ENCODE measurements at regions not wholly inside any gene's neighbourhood (a gene's known extent, or its start where the extent isn't known, plus 50 kb on each side); places are given as distances from the start of the nearest gene placed in this dataset.
"Not testable (repeated sequence)": the region's sequence is repeated elsewhere in the genome, so short reads cannot be mapped to it uniquely, and the experiment has no call there.

DNA sequence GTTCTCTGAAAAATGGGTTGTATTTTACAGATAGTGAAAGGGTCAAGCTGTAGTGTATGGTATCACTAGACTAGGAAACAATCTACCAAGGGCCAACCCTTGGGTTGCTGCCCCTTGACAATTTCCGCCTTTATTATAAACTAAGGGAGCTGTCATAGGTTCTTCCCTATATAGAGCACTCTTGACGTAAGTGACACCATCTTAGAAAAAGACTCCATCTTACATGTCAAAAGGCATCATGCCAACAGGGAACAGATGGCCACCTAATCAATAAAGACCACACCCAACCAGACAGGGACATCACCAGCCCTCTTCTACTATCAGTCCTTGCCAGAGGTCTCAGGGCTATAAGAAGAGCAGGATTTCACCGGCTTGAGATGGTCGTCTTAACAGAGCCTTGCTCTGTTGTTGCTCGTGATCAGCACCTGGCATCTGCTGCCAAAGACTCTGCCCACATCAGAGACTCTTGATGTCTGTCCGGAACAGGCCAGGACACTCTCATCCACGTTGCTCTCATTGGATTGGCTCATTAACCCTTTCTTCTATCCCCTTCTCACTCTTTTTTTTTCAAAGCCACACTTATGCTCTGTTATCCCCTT lies 231.4 kb upstream of the PLGLB2 start:
- H3K27me3 ChIP-seq (replicated peaks; ENCODE audit: insufficient read depth, low read length); H3K9me3 ChIP-seq (replicated peaks; ENCODE audit: insufficient read depth, low read length); H3K36me3 ChIP-seq (replicated peaks; ENCODE audit: insufficient read depth, low read length); H3K4me2 ChIP-seq (ENCODE audit: low read depth, low read length); H3K4me1 ChIP-seq (ENCODE audit: low read length); H3K9me2 ChIP-seq (replicated peaks; ENCODE audit: insufficient read depth, low read length); H3K4me3 ChIP-seq (ENCODE audit: low read length); H3F3A ChIP-seq (ENCODE audit: insufficient read depth, low read length); H3K9ac ChIP-seq (ENCODE audit: low read length); H3K27ac ChIP-seq (ENCODE audit: low read length); H2AFZ ChIP-seq (ENCODE audit: low read length); DNase-seq; H4K20me1 ChIP-seq (ENCODE audit: insufficient read depth, low read length): not testable (repeated sequence)
- H3K79me2 ChIP-seq (ENCODE audit: low read length) = peaks cover 25% of the 10 kb centered on the region

DNA sequence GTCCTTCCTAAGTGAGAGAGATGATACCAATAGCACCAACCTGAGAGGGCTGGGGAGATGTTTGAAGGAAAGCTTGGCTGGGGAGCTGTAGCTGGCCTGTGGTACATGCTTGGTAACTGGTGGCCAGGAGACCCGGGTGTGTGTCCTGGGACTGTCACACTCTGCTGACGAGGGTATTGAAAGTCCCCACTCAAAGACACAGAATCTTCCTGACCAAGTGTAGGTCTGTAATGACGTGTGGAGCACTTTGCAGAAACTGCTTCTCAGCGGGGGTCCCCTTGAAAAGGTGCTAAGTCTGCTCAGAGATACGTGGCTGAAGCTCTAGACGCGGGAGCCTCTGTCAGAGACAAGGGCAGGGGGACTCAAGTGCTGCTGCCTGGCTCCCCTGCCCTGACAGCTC lies 230.4 kb upstream of the PLGLB2 start:
- not testable (repeated sequence) for H2AFZ ChIP-seq (ENCODE audit: low read length); H3K27ac ChIP-seq (ENCODE audit: low read length); H4K20me1 ChIP-seq (ENCODE audit: insufficient read depth, low read length); H3K9me2 ChIP-seq (replicated peaks; ENCODE audit: insufficient read depth, low read length); DNase-seq; H3K36me3 ChIP-seq (replicated peaks; ENCODE audit: insufficient read depth, low read length); H3K27me3 ChIP-seq (replicated peaks; ENCODE audit: insufficient read depth, low read length); H3K4me1 ChIP-seq (ENCODE audit: low read length); H3K4me2 ChIP-seq (ENCODE audit: low read depth, low read length); H3F3A ChIP-seq (ENCODE audit: insufficient read depth, low read length); H3K9ac ChIP-seq (ENCODE audit: low read length); H3K9me3 ChIP-seq (replicated peaks; ENCODE audit: insufficient read depth, low read length); H3K4me3 ChIP-seq (ENCODE audit: low read length)
- H3K79me2 ChIP-seq (ENCODE audit: low read length) = peaks cover 26% of the 10 kb centered on the region

DNA sequence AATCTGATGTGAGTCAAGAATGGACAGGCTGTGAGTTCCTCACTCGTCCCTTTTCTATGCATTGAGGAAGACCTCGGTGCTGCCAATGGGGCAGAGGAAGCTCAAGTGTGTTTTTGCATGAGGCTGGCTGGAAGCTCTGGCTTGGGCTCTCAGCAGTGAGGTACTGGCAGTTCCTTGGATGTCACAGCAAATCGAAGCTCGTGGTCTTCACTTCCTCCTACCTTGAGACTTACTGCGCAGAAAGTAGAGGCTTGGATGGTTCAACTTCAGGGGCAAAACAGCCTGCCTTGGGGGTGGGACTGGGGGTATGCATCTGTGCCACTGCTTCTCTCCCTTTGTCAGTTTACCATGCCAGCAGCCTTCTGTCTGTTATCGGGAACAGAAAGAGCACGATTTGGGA lies 229.8 kb upstream of the PLGLB2 start:
- not testable (repeated sequence) for H3K27ac ChIP-seq (ENCODE audit: low read length); DNase-seq; H3K9ac ChIP-seq (ENCODE audit: low read length); H3K4me3 ChIP-seq (ENCODE audit: low read length); H3K9me3 ChIP-seq (replicated peaks; ENCODE audit: insufficient read depth, low read length); H3K4me1 ChIP-seq (ENCODE audit: low read length); H4K20me1 ChIP-seq (ENCODE audit: insufficient read depth, low read length); H2AFZ ChIP-seq (ENCODE audit: low read length); H3K36me3 ChIP-seq (replicated peaks; ENCODE audit: insufficient read depth, low read length); H3F3A ChIP-seq (ENCODE audit: insufficient read depth, low read length); H3K4me2 ChIP-seq (ENCODE audit: low read depth, low read length); H3K9me2 ChIP-seq (replicated peaks; ENCODE audit: insufficient read depth, low read length); H3K27me3 ChIP-seq (replicated peaks; ENCODE audit: insufficient read depth, low read length)
- peaks cover 26% of the 10 kb centered on the region for H3K79me2 ChIP-seq (ENCODE audit: low read length)

DNA sequence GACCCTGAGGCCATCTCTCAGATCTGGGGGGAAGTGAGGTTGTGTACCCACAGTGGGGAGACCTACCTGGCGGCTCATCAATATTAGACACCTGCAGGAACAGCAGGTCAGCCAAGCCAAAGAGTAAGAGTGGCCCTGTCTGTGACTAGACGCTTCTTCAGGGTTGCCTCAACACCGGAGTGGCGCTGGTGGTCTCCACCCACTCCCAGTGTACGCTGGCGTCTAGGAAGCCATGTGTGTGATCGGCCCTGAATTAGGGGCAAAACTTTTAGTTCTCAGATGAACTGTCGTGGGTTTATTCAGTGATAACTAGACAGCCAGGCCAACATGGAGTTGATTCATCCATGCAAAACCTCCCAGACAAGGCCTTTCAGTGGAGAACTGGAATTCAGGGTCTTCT lies 229.3 kb upstream of the PLGLB2 start:
- peaks cover 26% of the 10 kb centered on the region for H3K79me2 ChIP-seq (ENCODE audit: low read length)
- H3K9me3 ChIP-seq (replicated peaks; ENCODE audit: insufficient read depth, low read length); H3K27ac ChIP-seq (ENCODE audit: low read length); H3F3A ChIP-seq (ENCODE audit: insufficient read depth, low read length); DNase-seq; H3K4me2 ChIP-seq (ENCODE audit: low read depth, low read length); H3K27me3 ChIP-seq (replicated peaks; ENCODE audit: insufficient read depth, low read length); H3K9me2 ChIP-seq (replicated peaks; ENCODE audit: insufficient read depth, low read length); H3K4me3 ChIP-seq (ENCODE audit: low read length); H3K4me1 ChIP-seq (ENCODE audit: low read length); H3K36me3 ChIP-seq (replicated peaks; ENCODE audit: insufficient read depth, low read length); H3K9ac ChIP-seq (ENCODE audit: low read length); H4K20me1 ChIP-seq (ENCODE audit: insufficient read depth, low read length); H2AFZ ChIP-seq (ENCODE audit: low read length): not testable (repeated sequence)

DNA sequence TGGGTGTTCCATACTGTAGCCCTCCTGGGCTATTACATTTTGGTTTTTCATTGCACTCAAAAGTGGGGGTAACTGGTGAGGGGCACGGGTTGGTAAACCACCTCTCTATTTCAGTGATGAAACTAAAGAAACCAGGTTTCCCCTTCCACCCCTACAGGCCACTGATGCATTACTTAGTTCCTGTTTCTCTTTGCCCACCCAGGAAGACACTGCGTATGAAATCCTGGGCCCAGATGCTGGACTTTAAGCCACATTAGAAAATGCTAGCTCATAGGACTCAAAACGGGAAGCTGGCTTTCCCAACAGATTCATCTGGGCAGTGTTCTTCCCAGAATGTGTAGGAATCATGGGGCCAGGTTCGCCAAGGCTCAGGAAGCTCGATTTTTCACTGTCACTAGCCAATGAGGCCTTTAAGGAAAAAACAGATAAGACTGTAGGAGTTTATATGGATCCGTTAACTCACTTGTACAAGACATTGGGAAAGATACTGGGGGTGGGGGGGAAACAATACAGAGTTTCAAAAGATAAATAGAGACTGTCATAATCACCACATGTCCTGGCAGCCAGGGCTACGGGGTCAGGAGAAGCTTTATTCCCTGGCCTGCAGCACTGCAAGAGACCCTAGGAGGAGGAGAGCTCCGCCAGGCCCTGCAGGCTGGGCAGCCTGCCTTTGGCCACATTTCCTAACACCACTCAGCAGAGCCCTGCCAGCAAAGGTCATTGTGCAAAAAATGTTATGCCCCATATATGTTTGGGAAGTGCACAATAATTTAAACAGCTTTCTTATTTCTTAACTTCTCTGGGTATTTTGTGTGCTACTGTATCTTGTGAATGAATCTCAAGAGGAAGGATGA lies 228.5 kb upstream of the PLGLB2 start:
- H3F3A ChIP-seq (ENCODE audit: insufficient read depth, low read length); DNase-seq; H2AFZ ChIP-seq (ENCODE audit: low read length); H3K36me3 ChIP-seq (replicated peaks; ENCODE audit: insufficient read depth, low read length); H3K9ac ChIP-seq (ENCODE audit: low read length); H3K27me3 ChIP-seq (replicated peaks; ENCODE audit: insufficient read depth, low read length); H3K9me2 ChIP-seq (replicated peaks; ENCODE audit: insufficient read depth, low read length); H3K9me3 ChIP-seq (replicated peaks; ENCODE audit: insufficient read depth, low read length); H3K4me3 ChIP-seq (ENCODE audit: low read length); H4K20me1 ChIP-seq (ENCODE audit: insufficient read depth, low read length); H3K4me1 ChIP-seq (ENCODE audit: low read length); H3K4me2 ChIP-seq (ENCODE audit: low read depth, low read length); H3K27ac ChIP-seq (ENCODE audit: low read length): not testable (repeated sequence)
- peaks cover 26% of the 10 kb centered on the region for H3K79me2 ChIP-seq (ENCODE audit: low read length)

DNA sequence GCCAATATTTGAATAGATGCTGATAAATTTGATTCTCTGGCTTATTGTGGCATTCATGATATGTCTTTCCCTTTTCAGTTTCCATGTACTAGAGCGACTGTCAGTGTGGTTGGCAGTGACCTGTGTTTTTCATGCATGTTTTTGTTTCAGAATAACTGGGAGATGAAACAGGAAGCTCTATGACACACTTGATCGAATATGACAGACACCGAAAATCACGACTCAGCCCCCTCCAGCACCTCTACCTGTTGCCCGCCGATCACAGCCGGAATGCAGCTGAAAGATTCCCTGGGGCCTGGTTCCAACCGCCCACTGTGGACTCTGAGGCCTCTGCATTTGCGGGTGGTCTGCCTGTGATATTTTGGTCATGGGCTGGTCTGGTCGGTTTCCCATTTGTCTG lies 226.8 kb upstream of the PLGLB2 start:
- not testable (repeated sequence) for H3F3A ChIP-seq (ENCODE audit: insufficient read depth, low read length); H2AFZ ChIP-seq (ENCODE audit: low read length); H3K36me3 ChIP-seq (replicated peaks; ENCODE audit: insufficient read depth, low read length); H3K27me3 ChIP-seq (replicated peaks; ENCODE audit: insufficient read depth, low read length); H4K20me1 ChIP-seq (ENCODE audit: insufficient read depth, low read length); H3K9ac ChIP-seq (ENCODE audit: low read length); H3K4me1 ChIP-seq (ENCODE audit: low read length); H3K4me3 ChIP-seq (ENCODE audit: low read length); H3K9me2 ChIP-seq (replicated peaks; ENCODE audit: insufficient read depth, low read length); DNase-seq; H3K4me2 ChIP-seq (ENCODE audit: low read depth, low read length); H3K9me3 ChIP-seq (replicated peaks; ENCODE audit: insufficient read depth, low read length)
- peaks cover 22% of the 10 kb centered on the region for H3K79me2 ChIP-seq (ENCODE audit: low read length)
- H3K27ac ChIP-seq (ENCODE audit: low read length) = peak overlapping the region; percentile 13; the same call in 1 of the 2 replicates

DNA sequence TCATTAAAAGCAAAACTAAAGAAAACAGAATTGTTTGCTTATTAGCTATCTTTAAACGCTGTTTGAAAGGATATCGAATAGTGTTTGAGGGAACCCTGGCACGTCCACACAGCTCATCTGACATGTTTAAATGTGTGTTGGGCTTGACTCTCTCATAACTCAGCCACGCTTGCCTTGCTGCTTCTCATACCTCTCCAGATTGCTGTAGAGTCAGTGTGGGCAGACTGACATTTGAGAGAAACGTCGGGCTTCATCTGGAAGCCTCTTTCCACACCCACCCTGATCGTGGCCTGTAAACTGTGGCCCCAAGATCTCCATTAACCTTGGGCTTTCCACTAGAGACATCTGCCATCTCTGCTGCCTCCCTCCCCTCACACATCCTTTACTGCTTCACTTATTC lies 226.4 kb upstream of the PLGLB2 start:
- not testable (repeated sequence) for H3K27me3 ChIP-seq (replicated peaks; ENCODE audit: insufficient read depth, low read length); H3K9me3 ChIP-seq (replicated peaks; ENCODE audit: insufficient read depth, low read length); H3K4me1 ChIP-seq (ENCODE audit: low read length); H2AFZ ChIP-seq (ENCODE audit: low read length); H3K36me3 ChIP-seq (replicated peaks; ENCODE audit: insufficient read depth, low read length); H3K4me3 ChIP-seq (ENCODE audit: low read length); H3K4me2 ChIP-seq (ENCODE audit: low read depth, low read length); DNase-seq; H3K9me2 ChIP-seq (replicated peaks; ENCODE audit: insufficient read depth, low read length); H3K9ac ChIP-seq (ENCODE audit: low read length); H3F3A ChIP-seq (ENCODE audit: insufficient read depth, low read length); H4K20me1 ChIP-seq (ENCODE audit: insufficient read depth, low read length)
- peaks cover 19% of the 10 kb centered on the region for H3K79me2 ChIP-seq (ENCODE audit: low read length)
- H3K27ac ChIP-seq (ENCODE audit: low read length) = peak overlapping the region; percentile 13; the same call in 1 of the 2 replicates

DNA sequence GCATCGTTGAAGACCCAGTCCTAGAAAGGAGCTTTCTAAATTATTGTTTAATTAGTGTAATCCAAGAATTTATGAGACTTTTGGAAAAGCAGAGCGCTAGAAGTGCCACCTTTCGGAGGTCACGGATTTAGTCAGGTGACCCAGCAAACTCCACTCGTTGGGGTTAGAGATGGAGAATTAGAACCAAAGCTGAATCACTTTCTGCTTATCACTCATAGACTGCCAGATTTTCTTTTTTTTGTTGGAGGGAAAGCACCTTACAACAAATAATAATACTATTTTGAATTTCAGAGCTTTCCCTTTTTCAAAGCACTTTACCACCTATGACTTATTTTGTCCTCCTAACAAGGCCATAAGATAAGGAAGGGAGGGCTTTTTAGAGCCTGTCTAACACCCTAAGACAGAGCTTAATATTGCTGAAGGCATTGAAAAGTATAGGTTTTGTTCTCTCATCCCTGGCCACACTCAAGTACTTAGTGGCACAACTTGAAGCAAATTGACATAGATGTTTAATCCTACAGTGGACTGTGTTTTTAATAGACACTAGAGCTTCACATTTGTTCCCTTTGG lies 223.2 kb upstream of the PLGLB2 start:
- H3K4me2 ChIP-seq (ENCODE audit: low read depth, low read length); H3K9ac ChIP-seq (ENCODE audit: low read length); H3K4me3 ChIP-seq (ENCODE audit: low read length); DNase-seq; H3K9me3 ChIP-seq (replicated peaks; ENCODE audit: insufficient read depth, low read length); H3K36me3 ChIP-seq (replicated peaks; ENCODE audit: insufficient read depth, low read length); H4K20me1 ChIP-seq (ENCODE audit: insufficient read depth, low read length); H3K4me1 ChIP-seq (ENCODE audit: low read length); H3K27me3 ChIP-seq (replicated peaks; ENCODE audit: insufficient read depth, low read length); H3F3A ChIP-seq (ENCODE audit: insufficient read depth, low read length); H3K79me2 ChIP-seq (ENCODE audit: low read length); H3K9me2 ChIP-seq (replicated peaks; ENCODE audit: insufficient read depth, low read length); H2AFZ ChIP-seq (ENCODE audit: low read length); H3K27ac ChIP-seq (ENCODE audit: low read length): not testable (repeated sequence)

Data from MM.1S (cell line).